Suprapubic skin (tissue), 3 donors: ENCODE measurements at regions not wholly inside any gene's neighbourhood (a gene's known extent, or its start where the extent isn't known, plus 50 kb on each side); places are given as distances from the start of the nearest gene placed in this dataset.

Source experiments
- CTCF ChIP-seq, 2 donors: fragments of 200-600 bp in 1 of 2; fragments of 450-650 bp in 1 of 2; sonication (generic) in 1 of 2; IDR thresholded peaks; one replicate each; pipeline ENCODE4 v1.5.1; 2016 to 2019; ENCODE audit warnings: antibody characterized with exemption in 2 of 2, mild to moderate bottlenecking in 1 of 2, moderate library complexity in 1 of 2
- POLR2A ChIP-seq, 2 donors: fragments of 450-650 bp; IDR thresholded peaks; one replicate each; pipeline ENCODE4 v1.6.1; 2017; ENCODE audit warnings: antibody characterized with exemption in 2 of 2, mild to moderate bottlenecking in 2 of 2, moderate library complexity in 2 of 2

- TF ChIP-seq POLR2A (IDR thresholded peaks at IDR 0.05) (no peak), CTCF (IDR thresholded peaks at IDR 0.05) (no peak)
Observed at GRCh38 chr15:62464705-62465104, 299.6 kb upstream of the C2CD4B start.
